Endothelial cell of umbilical vein (primary cell): ENCODE measurements at regions not wholly inside any gene's neighbourhood (a gene's known extent, or its start where the extent isn't known, plus 50 kb on each side); places are given as distances from the start of the nearest gene placed in this dataset.

Source experiments
- BruUV-seq: library from RNA; stranded (reverse); fragments of 400-500 nt; replicated peaks from 2 replicates; lab custom pipeline; 2021; lab: Mats Ljungman, UMichigan
- CTCF ChIA-PET: fragments of 300-600, 350-600 bp; sonication (Branson Sonifier 250); formaldehyde crosslinking; loops from one replicate; lab custom pipeline; 2021; ENCODE audit warnings: antibody characterized with exemption, inconsistent platforms; lab: Charles Lee
- POLR2A ChIA-PET: fragments of 300-600, 350-600 bp; sonication (Branson Sonifier 250); formaldehyde crosslinking; loops from one replicate; lab custom pipeline; 2021; ENCODE audit warnings: antibody characterized with exemption, inconsistent platforms; lab: Charles Lee
- DNase-seq: peaks from one replicate; pipeline ENCODE4 v3.0.0-alpha.2; 2011; ENCODE audit warnings: low read depth, low spot score
- FAIRE-seq: peaks from 2 replicates; lab custom pipeline; 2011; peaks lifted over from hg19 to GRCh38; lab: Jason Lieb, UNC
- H2AFZ ChIP-seq: 2 replicates; pipeline ENCODE4 v1.6.0; 2012; ENCODE audit warnings: low read depth, low read length, control low read depth, inconsistent platforms
- H3K27ac ChIP-seq: 2 replicates; pipeline ENCODE4 v1.5.1; 2011; ENCODE audit warnings: low read depth, mild to moderate bottlenecking, control low read depth, low read length, moderate library complexity; ENCODE audit not compliant: insufficient read depth
- H3K27me3 ChIP-seq, 2 experiments: 2 replicates each; pipeline versions ENCODE4 v1.6.0 to v1.6.1; 2011; ENCODE audit warnings: low read length in 2 of 2, mixed read lengths in 1 of 2; ENCODE audit not compliant: control insufficient read depth in 2 of 2, insufficient read depth in 2 of 2
- H3K36me3 ChIP-seq, 2 experiments: 2 replicates in 1 of 2; 3 replicates in 1 of 2; pipeline ENCODE4 v1.5.1; 2011; ENCODE audit warnings: low read length in 2 of 2, mild to moderate bottlenecking in 1 of 2, moderate library complexity in 1 of 2; ENCODE audit not compliant: control insufficient read depth in 2 of 2, insufficient read depth in 2 of 2; ENCODE audit errors: extremely low read depth in 1 of 2
- H3K4me1 ChIP-seq: 3 replicates; pipeline ENCODE4 v1.5.1; 2011; ENCODE audit warnings: mild to moderate bottlenecking, low read length; ENCODE audit not compliant: control insufficient read depth, insufficient read depth; ENCODE audit errors: extremely low read depth
- H3K4me2 ChIP-seq: 2 replicates; pipeline ENCODE4 v1.6.1; 2011; ENCODE audit warnings: low read length, control low read depth, mixed read lengths; ENCODE audit not compliant: insufficient read depth
- H3K4me3 ChIP-seq, 3 experiments: fragments of 200-600 bp in 1 of 3; sonication (generic), shearing (Covaris generic) in 1 of 3; replicated peaks in 1 of 3; 2 replicates each; pipeline ENCODE4 v1.5.1; 2011 to 2016; ENCODE audit warnings: control low read depth in 3 of 3, low read length in 3 of 3, mild to moderate bottlenecking in 2 of 3, inconsistent platforms in 1 of 3, low read depth in 1 of 3, moderate library complexity in 1 of 3; ENCODE audit not compliant: insufficient read depth in 1 of 3
- H3K79me2 ChIP-seq: 2 replicates; pipeline ENCODE4 v1.6.0; 2012; ENCODE audit warnings: low read length, inconsistent platforms; ENCODE audit not compliant: control insufficient read depth, insufficient read depth
- H3K9ac ChIP-seq: replicated peaks from 2 replicates; pipeline ENCODE3; 2011; ENCODE audit warnings: low read length, control low read depth; ENCODE audit not compliant: insufficient read depth; ENCODE audit errors: extremely low read depth
- H3K9me1 ChIP-seq: replicated peaks from 3 replicates; pipeline ENCODE4 v1.6.0; 2011; ENCODE audit warnings: mild to moderate bottlenecking, low read length; ENCODE audit not compliant: control insufficient read depth, insufficient read depth; ENCODE audit errors: extremely low read depth
- H3K9me3 ChIP-seq: replicated peaks from 2 replicates; pipeline ENCODE4 v1.5.1; 2012; ENCODE audit warnings: low read length, inconsistent platforms; ENCODE audit not compliant: control insufficient read depth, insufficient read depth
- H4K20me1 ChIP-seq: replicated peaks from 2 replicates; pipeline ENCODE3; 2011; ENCODE audit warnings: mild to moderate bottlenecking, low read length; ENCODE audit not compliant: control insufficient read depth, insufficient read depth; ENCODE audit errors: extremely low read depth
- FOS ChIP-seq: IDR thresholded peaks from 2 replicates; pipeline ENCODE4 v1.6.1; 2011; ENCODE audit warnings: mild to moderate bottlenecking, low read length, moderate library complexity, borderline replicate concordance; ENCODE audit not compliant: insufficient read depth
- GATA2 ChIP-seq: IDR thresholded peaks from 2 replicates; pipeline ENCODE4 v1.7.0; 2011; ENCODE audit warnings: low read depth, mild to moderate bottlenecking, moderate library complexity, mixed read lengths, low read length; ENCODE audit not compliant: insufficient read length, insufficient read depth
- JUN ChIP-seq: IDR thresholded peaks from 2 replicates; pipeline ENCODE4 v1.6.1; 2011; ENCODE audit warnings: borderline replicate concordance, low read depth; ENCODE audit not compliant: insufficient read length, insufficient read depth
- POLR2A ChIP-seq: IDR thresholded peaks from 2 replicates; pipeline ENCODE4 v1.6.1; 2012; ENCODE audit warnings: low read depth, mild to moderate bottlenecking, control low read depth, low read length
- POLR2AphosphoS5 ChIP-seq: IDR thresholded peaks from 2 replicates; pipeline ENCODE4 v1.6.1; 2012; ENCODE audit warnings: low read depth, mild to moderate bottlenecking, control low read depth, low read length, moderate library complexity; ENCODE audit not compliant: insufficient read depth
- dilution Hi-C: fragments of 300-500 bp; cut with MboI; formaldehyde crosslinking; loops from one replicate; pipeline ENCODE4 v1.15.0; 2019; ENCODE audit warnings: low sequenced_read_pairs; ENCODE audit not compliant: extremely low pct_ligation_motif_present
- intact Hi-C: fragments of 100-400 bp; cut with micrococcal nuclease; formaldehyde crosslinking; loops from one replicate; pipeline ENCODE4 v1.10.0; 2022
- TF ChIP-seq, protein P1 (sequence below), 2 donors: IDR thresholded peaks; 1 replicate in 1 of 2; 2 replicates in 1 of 2; pipeline ENCODE4 v1.5.1; 2011; ENCODE audit warnings: low read length in 2 of 2, mild to moderate bottlenecking in 2 of 2, moderate library complexity in 2 of 2, control low read depth in 1 of 2, inconsistent platforms in 1 of 2, low read depth in 1 of 2; ENCODE audit not compliant: insufficient read depth in 1 of 2; ENCODE audit errors: extremely low read depth in 1 of 2
- TF ChIP-seq, protein P2 (sequence below): IDR thresholded peaks from 2 replicates; pipeline ENCODE4 v1.6.1; 2011; ENCODE audit not compliant: insufficient read depth, insufficient read length

GRCh38 chr5:63262185-63262981 lies 683.8 kb downstream of the LRRC70 start:
- dilution Hi-C loops = no loop called here
- ChIA-PET CTCF (no interaction called here), POLR2A (no interaction called here)
- FAIRE-seq = peak; percentile 70
- Histone ChIP-seq H3K9ac (peak overlapping the region; percentile 9), H2AFZ (peak overlapping the region; percentile 63), H3K27ac (peak overlapping the region; percentile 96), H3K9me1 (no peaks in the 10 kb centered on the region), H3K4me1 (peaks cover 25% of the 10 kb centered on the region), H3K4me2 (peak overlapping the region; percentile 35), H3K27me3 (no peaks in the 10 kb centered on the region), H4K20me1 (no peaks in the 10 kb centered on the region), H3K4me3 (no peak overlapping the region), H3K9me3 (no peaks in the 10 kb centered on the region), H3K79me2 (no peaks in the 10 kb centered on the region), H3K36me3 (no peaks in the 10 kb centered on the region)
- BruUV-seq = TSS peak; percentile 98
- peak; percentile 74 for DNase-seq
- intact Hi-C loops = loop anchor here (1.0 to 5.0 kb wide), 2 partner anchors 130 to 320 kb away; no protein-coding TSS in a partner anchor
- TF ChIP-seq FOS (peak; percentile 77), JUN (peak; percentile 80), POLR2A (no peak), GATA2 (no peak), POLR2AphosphoS5 (no peak)
- TF ChIP-seq, protein P1, sequence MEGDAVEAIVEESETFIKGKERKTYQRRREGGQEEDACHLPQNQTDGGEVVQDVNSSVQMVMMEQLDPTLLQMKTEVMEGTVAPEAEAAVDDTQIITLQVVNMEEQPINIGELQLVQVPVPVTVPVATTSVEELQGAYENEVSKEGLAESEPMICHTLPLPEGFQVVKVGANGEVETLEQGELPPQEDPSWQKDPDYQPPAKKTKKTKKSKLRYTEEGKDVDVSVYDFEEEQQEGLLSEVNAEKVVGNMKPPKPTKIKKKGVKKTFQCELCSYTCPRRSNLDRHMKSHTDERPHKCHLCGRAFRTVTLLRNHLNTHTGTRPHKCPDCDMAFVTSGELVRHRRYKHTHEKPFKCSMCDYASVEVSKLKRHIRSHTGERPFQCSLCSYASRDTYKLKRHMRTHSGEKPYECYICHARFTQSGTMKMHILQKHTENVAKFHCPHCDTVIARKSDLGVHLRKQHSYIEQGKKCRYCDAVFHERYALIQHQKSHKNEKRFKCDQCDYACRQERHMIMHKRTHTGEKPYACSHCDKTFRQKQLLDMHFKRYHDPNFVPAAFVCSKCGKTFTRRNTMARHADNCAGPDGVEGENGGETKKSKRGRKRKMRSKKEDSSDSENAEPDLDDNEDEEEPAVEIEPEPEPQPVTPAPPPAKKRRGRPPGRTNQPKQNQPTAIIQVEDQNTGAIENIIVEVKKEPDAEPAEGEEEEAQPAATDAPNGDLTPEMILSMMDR (IDR thresholded peaks at IDR 0.05; ENCODE audit: extremely low read depth in 1 of 2, insufficient read depth in 1 of 2, low read depth in 1 of 2, low read length in 2 of 2) = no peak
- TF ChIP-seq, protein P2, sequence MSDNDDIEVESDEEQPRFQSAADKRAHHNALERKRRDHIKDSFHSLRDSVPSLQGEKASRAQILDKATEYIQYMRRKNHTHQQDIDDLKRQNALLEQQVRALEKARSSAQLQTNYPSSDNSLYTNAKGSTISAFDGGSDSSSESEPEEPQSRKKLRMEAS = no peak
